Type B pancreatic cell (in vitro differentiated cells): ENCODE measurements at regions not wholly inside any gene's neighbourhood (a gene's known extent, or its start where the extent isn't known, plus 50 kb on each side); places are given as distances from the start of the nearest gene placed in this dataset.

Experiments
- DNase-seq: peaks from one replicate; pipeline ENCODE4 v3.0.0; 2021; ENCODE audit warnings: mixed read lengths; ENCODE audit not compliant: unreplicated experiment; ENCODE audit errors: extremely low spot score
- H3K27ac Mint-ChIP-seq: 2 replicates; pipeline ENCODE4 v1.8.0; 2021; ENCODE audit warnings: mild to moderate bottlenecking, mixed read lengths
- H3K27me3 Mint-ChIP-seq: 2 replicates; pipeline ENCODE4 v1.8.0; 2021; ENCODE audit warnings: mixed read lengths
- H3K36me3 Mint-ChIP-seq: 2 replicates; pipeline ENCODE4 v1.8.0; 2021; ENCODE audit warnings: mixed read lengths
- H3K4me1 Mint-ChIP-seq: one replicate; pipeline ENCODE4 v1.8.0; 2021; ENCODE audit warnings: mixed read lengths; ENCODE audit not compliant: unreplicated experiment
- H3K4me3 Mint-ChIP-seq: 2 replicates; pipeline ENCODE4 v1.8.0; 2021; ENCODE audit warnings: mild to moderate bottlenecking, mixed read lengths
- H3K9me3 Mint-ChIP-seq: 2 replicates; pipeline ENCODE4 v1.8.0; 2021; ENCODE audit warnings: mixed read lengths
- CTCF ChIP-seq: fragments of 200-600 bp; sonication (generic); conservative IDR thresholded peaks from 2 replicates; pipeline ENCODE4 v1.5.0; 2021; ENCODE audit warnings: antibody characterized with exemption, mild to moderate bottlenecking

GRCh38 chr11:80873310-80873999 lies 1432.6 kb upstream of the TENM4 start:
- no peak overlapping the region for H3K4me3 Mint-ChIP-seq
- TF ChIP-seq CTCF = no peak
- H3K9me3 Mint-ChIP-seq = no peaks in the 10 kb centered on the region
- no peak overlapping the region for H3K27ac Mint-ChIP-seq
- DNase-seq = no peak
- no peaks in the 10 kb centered on the region for H3K4me1 Mint-ChIP-seq
- H3K36me3 Mint-ChIP-seq = no peaks in the 10 kb centered on the region
- H3K27me3 Mint-ChIP-seq = no peaks in the 10 kb centered on the region

- H3K27me3 Mint-ChIP-seq = no peaks in the 10 kb centered on the region
Observed at GRCh38 chr11:80872116-80872728, 1431.4 kb upstream of the TENM4 start.

GRCh38 chr11:80868831-80869230 lies 1428.0 kb upstream of the TENM4 start:
- H3K4me1 Mint-ChIP-seq = no peaks in the 10 kb centered on the region
- H3K27me3 Mint-ChIP-seq = no peaks in the 10 kb centered on the region
- no peak for TF ChIP-seq CTCF
- H3K36me3 Mint-ChIP-seq = no peaks in the 10 kb centered on the region
- H3K27ac Mint-ChIP-seq = no peak overlapping the region
- H3K4me3 Mint-ChIP-seq = no peak overlapping the region
- no peaks in the 10 kb centered on the region for H3K9me3 Mint-ChIP-seq
- no peak for DNase-seq

More at GRCh38 chr11:80872116-80872728, 1431.4 kb upstream of the TENM4 start:
- Mint-ChIP-seq H3K27ac (no peak overlapping the region), H3K9me3 (no peaks in the 10 kb centered on the region), H3K4me1 (no peaks in the 10 kb centered on the region), H3K4me3 (no peak overlapping the region), H3K36me3 (no peaks in the 10 kb centered on the region)
- no peak for DNase-seq
- TF ChIP-seq CTCF = no peak

GRCh38 chr11:80862011-80862410 lies 1421.2 kb upstream of the TENM4 start:
- no peaks in the 10 kb centered on the region for H3K36me3 Mint-ChIP-seq
- H3K4me1 Mint-ChIP-seq = no peaks in the 10 kb centered on the region
- no peaks in the 10 kb centered on the region for H3K27me3 Mint-ChIP-seq
- no peaks in the 10 kb centered on the region for H3K9me3 Mint-ChIP-seq
- no peak overlapping the region for H3K4me3 Mint-ChIP-seq
- TF ChIP-seq CTCF = no peak
- DNase-seq = no peak
- no peak overlapping the region for H3K27ac Mint-ChIP-seq

- no peaks in the 10 kb centered on the region for H3K4me1 Mint-ChIP-seq
- no peaks in the 10 kb centered on the region for H3K9me3 Mint-ChIP-seq
- H3K27ac Mint-ChIP-seq = no peak overlapping the region
- TF ChIP-seq CTCF = no peak
- no peaks in the 10 kb centered on the region for H3K36me3 Mint-ChIP-seq
- no peak for DNase-seq
- no peak overlapping the region for H3K4me3 Mint-ChIP-seq
- H3K27me3 Mint-ChIP-seq = no peaks in the 10 kb centered on the region
Observed at GRCh38 chr11:80861193-80861592, 1420.4 kb upstream of the TENM4 start.
